A549 (cell line): ENCODE measurements at regions not wholly inside any gene's neighbourhood (a gene's known extent, or its start where the extent isn't known, plus 50 kb on each side); places are given as distances from the start of the nearest gene placed in this dataset.

Source experiments
- CTCF ChIP-seq: fragments of >200 bp; sonication (Bioruptor Twin); formaldehyde crosslinking; IDR thresholded peaks from 3 replicates; pipeline ENCODE4 v1.5.1; 2016
- JUN ChIP-seq, 2 experiments: fragments of >200 bp; sonication (Bioruptor Twin); formaldehyde crosslinking; IDR thresholded peaks; 2 replicates in 1 of 2; 3 replicates in 1 of 2; pipeline ENCODE4 v1.6.1; 2016 to 2017
- JUNB ChIP-seq: fragments of >200 bp; sonication (Bioruptor Twin); formaldehyde crosslinking; IDR thresholded peaks from 2 replicates; pipeline ENCODE4 v1.6.1; 2016
- POLR2A ChIP-seq: IDR thresholded peaks from 2 replicates; pipeline ENCODE4 v1.6.1; 2012; ENCODE audit warnings: mild to moderate bottlenecking, low read length
- RAD21 ChIP-seq, 2 experiments: fragments of >200 bp in 1 of 2; sonication (Bioruptor Twin) in 1 of 2; formaldehyde crosslinking in 1 of 2; IDR thresholded peaks in 1 of 2; conservative IDR thresholded peaks in 1 of 2; 2 replicates in 1 of 2; 3 replicates in 1 of 2; pipeline ENCODE4 v1.6.1; 2012 to 2018; ENCODE audit warnings: inconsistent platforms in 1 of 2
- SMC3 ChIP-seq: fragments of >200 bp; sonication (Bioruptor Twin); formaldehyde crosslinking; IDR thresholded peaks from 3 replicates; pipeline ENCODE4 v1.6.1; 2018; ENCODE audit warnings: inconsistent platforms

GRCh38 chr12:127809275-127809674 is 457.7 kb upstream of the TMEM132C start:
- no peak for TF ChIP-seq CTCF
- TF ChIP-seq POLR2A = no peak
- TF ChIP-seq RAD21 (conservative IDR thresholded peaks at IDR 0.05 in 1 of 2, IDR thresholded peaks at IDR 0.05 in 1 of 2) = no peak
- no peak for TF ChIP-seq SMC3
- TF ChIP-seq JUN (IDR thresholded peaks at IDR 0.05) = no peak
- TF ChIP-seq JUNB = no peak
